Cerebellar cortex (tissue), 1 donor: ENCODE measurements at regions not wholly inside any gene's neighbourhood (a gene's known extent, or its start where the extent isn't known, plus 50 kb on each side); places are given as distances from the start of the nearest gene placed in this dataset.
"Not testable (repeated sequence)": the region's sequence is repeated elsewhere in the genome, so short reads cannot be mapped to it uniquely, and the experiment has no call there.

Experiments
- DNase-seq: peaks from one replicate; pipeline ENCODE4 v3.0.0-alpha.2; 2015; ENCODE audit warnings: low spot score

GRCh38 chr3:118168175-118168574, 866.5 kb downstream of the IGSF11 start:
- DNase-seq, result no peak

- no peak for DNase-seq
These were observed 863.3 kb downstream of the IGSF11 start for GRCh38 chr3:118171236-118171852.

- no peak for DNase-seq
These were observed 853.8 kb downstream of the IGSF11 start for GRCh38 chr3:118180853-118181252.

GRCh38 chr3:118181274-118181673, 853.4 kb downstream of the IGSF11 start:
- DNase-seq, result no peak

GRCh38 chr3:118186051-118186450, 848.6 kb downstream of the IGSF11 start:
- DNase-seq, result no peak

GRCh38 chr3:118187221-118187620, 847.4 kb downstream of the IGSF11 start:
- no peak for DNase-seq

GRCh38 chr3:118196183-118196582, 838.5 kb downstream of the IGSF11 start:
- no peak for DNase-seq

GRCh38 chr3:118199044-118199443, 835.6 kb downstream of the IGSF11 start:
- no peak for DNase-seq

- no peak for DNase-seq
These were observed 830.5 kb downstream of the IGSF11 start for GRCh38 chr3:118204052-118204656.

GRCh38 chr3:118207271-118207670, 827.4 kb downstream of the IGSF11 start:
- DNase-seq, result no peak

- DNase-seq, result no peak
These were observed 826.0 kb downstream of the IGSF11 start for GRCh38 chr3:118208642-118209041.

- no peak for DNase-seq
These were observed 820.8 kb downstream of the IGSF11 start for GRCh38 chr3:118213892-118214291.

- no peak for DNase-seq
These were observed 808.4 kb downstream of the IGSF11 start for GRCh38 chr3:118226206-118226605.

- DNase-seq, result no peak
These were observed 807.5 kb downstream of the IGSF11 start for GRCh38 chr3:118227191-118227590.

GRCh38 chr3:118228151-118228550, 806.5 kb downstream of the IGSF11 start:
- DNase-seq, result no peak

GRCh38 chr3:118229196-118229595, 805.5 kb downstream of the IGSF11 start:
- no peak for DNase-seq

GRCh38 chr3:118231578-118231977, 803.1 kb downstream of the IGSF11 start:
- no peak for DNase-seq

- DNase-seq, result no peak
These were observed 795.4 kb downstream of the IGSF11 start for GRCh38 chr3:118239253-118239652.

- DNase-seq, result no peak
These were observed 789.9 kb downstream of the IGSF11 start for GRCh38 chr3:118244761-118245160.

- DNase-seq, result no peak
These were observed 789.3 kb downstream of the IGSF11 start for GRCh38 chr3:118245312-118245711.

- not testable (repeated sequence) for DNase-seq
These were observed 775.8 kb downstream of the IGSF11 start for GRCh38 chr3:118258850-118259249.

- DNase-seq, result no peak
These were observed 771.7 kb downstream of the IGSF11 start for GRCh38 chr3:118262800-118263402.

- no peak for DNase-seq
These were observed 767.1 kb downstream of the IGSF11 start for GRCh38 chr3:118267588-118267987.
